ENCODE measurements at regions not wholly inside any gene's neighbourhood (a gene's known extent, or its start where the extent isn't known, plus 50 kb on each side); places are given as distances from the start of the nearest gene placed in this dataset.

DNA sequence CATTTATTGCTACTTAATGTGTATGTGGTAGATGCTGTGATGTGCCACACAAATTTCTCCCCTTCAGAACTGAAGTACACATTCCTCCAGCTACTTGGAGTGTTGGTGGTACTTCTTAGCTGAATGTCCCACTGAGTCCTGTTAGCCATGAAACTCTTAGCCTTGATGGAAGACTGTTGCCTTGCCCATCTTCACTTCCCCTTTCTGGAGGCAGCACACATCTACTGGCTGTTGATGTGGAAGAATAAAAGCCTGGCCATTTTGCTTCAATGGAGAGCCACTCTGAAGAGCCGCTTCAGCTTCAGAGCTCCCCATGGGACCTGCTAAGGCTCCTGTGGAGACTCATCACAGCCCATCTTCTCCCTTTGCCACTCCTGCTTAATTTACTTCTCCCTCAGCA lies 157.7 kb upstream of the PITX2 start:
- DNase-seq = no peak

DNA sequence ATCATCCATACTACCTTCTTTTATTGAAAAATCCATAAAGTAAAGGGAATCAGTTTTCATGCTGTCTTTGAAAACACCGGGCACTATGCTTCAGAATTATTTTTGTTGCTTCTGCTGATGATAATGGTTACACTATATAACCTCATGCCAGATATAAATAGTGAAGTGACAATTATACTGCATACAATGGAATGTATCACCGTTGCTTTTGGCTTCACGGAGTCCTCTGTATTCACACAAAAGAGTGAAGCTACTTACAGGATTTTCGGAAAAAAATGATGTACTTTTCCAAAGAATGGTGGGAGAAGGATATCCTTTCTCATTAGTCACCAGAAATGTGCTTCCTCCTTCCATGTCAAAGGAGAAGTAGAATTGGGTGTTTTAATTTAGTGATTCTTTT lies 159.1 kb upstream of the PITX2 start:
- DNase-seq = no peak

DNA sequence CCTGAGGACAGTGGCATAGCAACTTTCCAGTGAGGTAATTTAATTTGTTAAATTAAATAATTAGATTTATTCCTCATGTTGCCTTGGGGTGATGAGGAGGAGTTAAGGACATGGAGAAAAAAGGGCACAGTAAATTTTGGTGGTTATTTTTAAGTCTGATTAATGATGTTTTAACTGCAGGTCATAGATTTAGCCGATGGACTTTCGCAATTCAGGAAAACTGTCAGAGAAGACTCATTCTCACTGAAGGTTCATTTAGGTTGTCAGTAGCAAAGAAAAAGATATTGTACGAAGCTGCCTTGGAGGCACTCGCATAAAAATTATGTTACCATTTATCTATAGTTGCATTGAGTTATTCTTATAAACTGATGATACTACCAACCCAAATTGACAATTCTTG lies 164.2 kb upstream of the PITX2 start:
- DNase-seq = no peak

DNA sequence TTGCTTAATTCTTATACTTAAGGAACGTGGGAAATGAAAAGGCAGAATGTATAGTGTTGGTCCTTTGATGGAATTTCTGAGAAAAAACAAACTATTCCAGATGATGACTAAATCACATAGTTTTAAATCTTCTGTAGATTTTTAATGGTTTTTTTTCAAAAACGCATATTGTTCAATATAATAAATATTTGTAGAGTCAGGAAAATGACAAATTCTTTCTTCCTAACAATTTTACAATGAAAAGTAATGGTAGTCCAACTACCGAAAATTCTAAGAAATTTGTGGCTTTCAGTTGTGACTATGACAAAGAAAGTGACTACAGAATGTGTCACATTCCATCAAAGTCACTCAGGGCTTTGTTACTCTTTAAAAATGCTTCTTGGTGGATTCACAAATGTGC lies 164.8 kb upstream of the PITX2 start:
- no peak for DNase-seq

DNA sequence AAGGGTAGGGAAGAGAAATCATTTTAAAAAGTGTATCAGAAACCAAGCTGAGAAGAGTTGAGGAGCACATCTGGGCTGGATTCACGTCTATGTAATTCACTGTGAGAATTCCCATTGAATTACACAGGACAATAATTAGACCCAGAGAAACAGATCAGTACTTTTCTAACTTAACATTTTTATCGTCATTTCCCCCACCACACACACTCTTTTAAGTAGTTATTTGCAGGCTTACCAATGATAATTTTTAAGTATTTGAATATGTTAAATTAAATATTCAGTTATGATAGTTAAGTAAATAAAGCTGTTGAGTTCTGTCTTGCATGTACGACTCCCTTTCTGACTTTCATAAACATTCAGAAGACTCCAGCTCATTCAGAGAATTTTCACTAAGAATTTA lies 165.4 kb upstream of the PITX2 start:
- no peak for DNase-seq

DNA sequence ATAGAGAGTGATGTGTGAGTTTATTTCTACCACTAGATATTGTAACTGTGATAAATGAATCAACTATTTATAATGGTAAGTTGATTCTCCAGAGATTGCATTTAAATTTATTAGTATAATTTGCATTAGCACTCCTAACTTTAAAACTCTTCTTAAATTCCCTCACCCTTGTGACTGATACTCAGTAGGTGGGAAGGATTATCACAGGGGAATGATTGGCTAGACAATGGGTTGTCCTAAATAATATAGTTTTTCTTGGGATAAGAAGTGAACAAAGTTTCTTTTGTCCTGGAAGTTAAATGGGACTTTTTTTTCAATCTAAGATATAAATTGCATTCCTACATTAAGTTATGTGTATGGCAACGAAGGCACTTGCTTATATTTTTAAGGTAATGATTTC lies 169.2 kb upstream of the PITX2 start:
- no peak for DNase-seq

DNA sequence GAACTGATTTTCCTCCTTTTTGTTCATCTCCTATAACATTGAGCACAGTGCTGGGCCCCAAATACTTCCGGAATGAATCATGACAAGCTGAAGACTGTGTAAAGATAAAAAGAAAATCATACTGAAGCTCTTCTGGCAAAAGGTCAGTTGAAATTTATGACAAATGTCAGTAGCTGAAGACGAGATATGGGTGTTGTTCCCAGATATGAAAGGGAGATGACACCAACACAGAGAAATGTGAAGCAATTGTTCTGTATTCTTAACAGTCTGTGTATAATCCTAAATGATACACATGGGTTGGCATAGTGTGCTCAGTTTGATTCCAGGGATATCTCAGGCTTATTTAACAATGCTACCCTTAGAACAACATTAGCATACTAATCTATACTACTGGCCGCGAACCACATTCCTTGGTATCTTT lies 170.5 kb upstream of the PITX2 start:
- no peak for DNase-seq

DNA sequence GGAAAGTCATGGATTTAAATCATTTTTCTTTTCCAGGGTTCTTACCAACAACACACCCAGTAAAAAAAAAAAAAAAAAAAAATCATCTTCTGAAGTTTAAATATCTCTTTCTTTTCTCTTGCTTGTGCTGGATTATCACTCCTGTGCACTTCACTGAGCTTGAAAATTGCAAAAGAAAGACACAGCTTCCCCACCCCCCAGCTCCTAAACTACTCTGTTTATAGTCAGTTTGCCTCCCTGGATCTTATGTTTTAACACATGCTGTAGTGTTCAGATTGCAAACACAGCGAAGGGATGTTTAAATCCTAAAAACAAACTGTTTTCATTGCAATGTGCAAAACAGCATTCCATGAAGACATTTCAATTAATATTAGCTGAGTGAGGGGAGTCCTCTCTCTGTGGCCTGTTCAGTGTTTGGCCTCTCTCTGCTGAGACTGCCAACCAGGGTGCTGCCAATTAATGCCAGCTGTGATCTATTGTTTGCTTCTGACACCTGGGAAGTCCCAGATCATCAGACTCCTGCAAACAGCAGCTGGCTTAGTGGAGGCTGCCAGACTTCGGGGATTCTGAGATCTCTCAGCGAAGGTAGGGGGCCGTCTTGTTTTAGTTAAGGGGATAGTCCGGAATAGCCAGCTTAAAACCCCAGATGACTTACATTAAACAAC lies 171.1 kb upstream of the PITX2 start:
- DNase-seq = no peak

DNA sequence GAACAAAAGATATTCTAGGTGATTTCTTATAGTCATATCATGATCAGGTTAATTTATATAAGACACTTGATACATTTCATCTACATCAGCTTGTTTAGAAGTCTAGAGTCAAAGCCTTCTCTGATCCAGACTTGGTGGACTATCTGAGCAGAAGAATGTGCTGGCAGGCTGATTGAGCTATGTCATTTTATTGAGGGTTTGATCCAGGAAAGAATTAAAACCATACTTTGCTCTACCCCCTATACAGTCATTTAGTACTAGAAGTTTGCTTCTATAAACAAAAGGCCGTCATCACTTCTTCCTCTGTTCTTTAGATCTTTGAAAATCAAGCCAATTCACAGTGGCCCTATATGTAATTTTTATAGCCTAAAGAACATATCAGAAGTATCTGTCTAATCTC lies 173.1 kb upstream of the PITX2 start:
- no peak for DNase-seq

DNA sequence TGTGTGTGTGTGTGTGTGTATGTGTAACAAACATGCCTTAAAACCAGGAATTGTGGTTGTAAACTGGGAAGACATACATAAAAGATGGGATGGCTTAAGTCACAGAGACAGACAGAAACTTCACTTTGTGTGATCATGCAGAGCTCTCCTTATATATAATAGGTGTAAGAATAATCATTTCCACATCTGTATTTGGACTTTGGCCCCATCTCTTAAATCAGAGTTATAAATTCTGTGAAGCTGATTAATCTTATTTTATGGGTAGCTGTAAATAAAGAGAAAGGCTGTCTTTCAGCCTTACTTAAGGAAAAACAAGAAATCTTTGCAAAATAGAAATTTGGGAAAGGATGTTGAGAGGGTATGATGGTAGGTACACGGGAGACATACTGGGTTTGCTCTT lies 174.6 kb upstream of the PITX2 start:
- no peak for DNase-seq

DNA sequence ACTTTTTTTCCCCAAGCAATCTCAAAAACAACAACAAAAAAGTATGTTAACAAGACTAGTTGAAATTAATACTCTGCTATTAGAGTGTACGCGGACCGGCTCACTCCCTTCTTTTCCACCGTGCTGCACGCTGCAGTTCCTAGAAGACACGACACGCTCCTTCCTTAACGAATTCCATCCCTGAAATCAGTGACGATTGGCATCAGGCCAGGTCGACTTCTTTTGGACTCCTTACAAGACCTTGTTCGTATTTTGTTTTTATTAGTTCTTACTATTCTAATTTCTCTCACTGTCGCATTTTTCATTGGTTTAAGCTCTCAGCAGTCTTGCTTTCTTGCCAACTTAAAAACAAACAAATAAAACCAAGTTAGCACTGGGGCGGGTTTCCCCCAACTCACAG lies 175.8 kb upstream of the PITX2 start:
- DNase-seq = no peak

DNA sequence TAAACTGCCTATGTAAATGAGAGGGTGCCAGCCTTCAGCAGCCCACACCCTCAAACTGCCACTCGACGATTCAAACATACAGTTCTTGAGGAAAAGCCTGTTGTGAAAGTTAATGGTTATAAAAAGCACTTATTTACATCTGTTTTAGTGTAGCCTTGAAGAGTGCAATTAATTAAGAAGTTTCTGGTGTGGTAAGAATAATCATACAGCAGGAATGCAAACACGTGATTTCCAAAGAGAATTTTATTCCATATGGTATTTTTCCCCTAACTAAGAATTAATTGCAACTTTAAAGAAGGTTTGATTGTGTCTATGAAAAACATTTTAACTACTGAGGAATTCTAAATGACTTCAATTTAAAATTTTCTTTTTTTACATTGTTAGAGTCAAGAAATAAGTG lies 176.3 kb upstream of the PITX2 start:
- no peak for DNase-seq

DNA sequence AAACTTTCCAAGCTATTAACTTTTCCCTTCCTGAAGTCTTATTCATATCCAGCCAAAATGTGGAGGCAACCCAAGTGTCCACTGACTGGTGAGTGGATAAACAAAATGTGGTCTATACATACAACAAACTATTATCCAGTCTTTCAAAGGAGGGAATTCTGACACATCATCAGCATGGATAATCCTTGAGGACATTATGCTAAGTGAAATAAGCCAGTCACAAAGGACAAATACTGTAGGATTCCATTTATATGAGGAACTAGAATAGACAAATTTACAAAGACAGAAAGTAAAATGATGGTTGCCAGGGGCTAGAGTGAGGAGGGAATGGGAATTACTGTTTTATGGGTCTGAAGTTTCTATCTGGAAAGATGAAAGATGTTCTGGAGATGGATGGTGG lies 178.7 kb upstream of the PITX2 start:
- no peak for DNase-seq

DNA sequence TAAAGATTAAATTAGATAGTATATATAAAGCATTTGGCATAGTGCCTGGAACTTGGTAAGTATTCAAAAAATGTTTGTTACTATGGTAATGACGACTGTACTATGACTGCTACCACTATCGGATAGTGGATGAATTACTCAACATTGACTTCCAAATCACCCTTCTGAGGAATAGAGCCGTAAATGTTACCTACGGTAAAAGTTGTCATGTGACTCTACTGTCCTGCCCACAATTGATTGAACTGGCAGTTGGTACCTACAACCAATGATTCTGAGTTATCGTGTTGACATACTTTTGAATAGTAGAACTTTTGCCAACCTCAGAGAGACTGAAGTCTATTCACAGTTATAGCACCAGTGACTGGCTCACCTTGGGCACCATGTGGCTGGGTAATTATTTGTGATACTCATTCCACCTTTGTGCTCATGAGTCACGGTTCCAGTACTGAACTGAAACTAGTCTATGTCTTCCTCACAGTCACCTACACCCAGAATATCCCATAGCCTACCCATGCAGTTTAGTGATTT lies 185.5 kb upstream of the PITX2 start:
- no peak for DNase-seq

DNA sequence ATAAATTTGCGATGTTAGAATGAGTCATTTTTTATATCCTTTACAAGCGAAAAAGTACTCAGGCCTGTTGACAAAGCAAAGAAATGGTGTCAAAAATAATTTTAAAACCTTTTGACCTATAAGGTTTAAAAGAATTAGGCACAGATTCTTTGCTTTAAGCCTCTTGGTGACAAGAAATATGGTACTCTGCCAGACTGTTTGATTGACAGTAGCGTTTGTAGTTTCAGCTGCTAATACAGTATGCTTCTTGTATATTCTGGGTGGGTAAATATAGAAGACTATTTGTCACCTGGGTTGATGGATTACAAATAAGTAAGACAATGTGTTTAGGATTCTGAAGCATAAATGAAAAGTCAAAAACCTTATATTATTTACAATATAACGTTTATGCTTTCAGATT lies 193.1 kb upstream of the PITX2 start:
- DNase-seq = no peak

DNA sequence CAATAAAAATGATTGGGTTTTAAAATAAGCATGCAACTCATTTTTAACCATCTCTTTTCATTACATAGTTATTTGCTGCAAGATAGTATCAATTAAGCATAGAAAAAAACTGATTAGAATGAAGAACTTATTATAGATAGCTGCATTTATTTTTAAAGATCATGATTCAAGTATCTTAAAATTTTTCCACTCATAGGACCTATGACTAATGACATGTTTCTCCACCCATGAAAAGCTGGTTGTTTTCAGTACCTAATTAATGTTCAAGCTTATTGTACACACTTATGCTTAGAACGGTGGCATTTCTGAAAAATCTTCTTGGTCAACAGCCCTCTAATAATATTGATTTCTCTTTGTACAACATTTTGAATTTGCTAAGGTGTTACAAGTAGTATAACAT lies 193.5 kb upstream of the PITX2 start:
- no peak for DNase-seq

DNA sequence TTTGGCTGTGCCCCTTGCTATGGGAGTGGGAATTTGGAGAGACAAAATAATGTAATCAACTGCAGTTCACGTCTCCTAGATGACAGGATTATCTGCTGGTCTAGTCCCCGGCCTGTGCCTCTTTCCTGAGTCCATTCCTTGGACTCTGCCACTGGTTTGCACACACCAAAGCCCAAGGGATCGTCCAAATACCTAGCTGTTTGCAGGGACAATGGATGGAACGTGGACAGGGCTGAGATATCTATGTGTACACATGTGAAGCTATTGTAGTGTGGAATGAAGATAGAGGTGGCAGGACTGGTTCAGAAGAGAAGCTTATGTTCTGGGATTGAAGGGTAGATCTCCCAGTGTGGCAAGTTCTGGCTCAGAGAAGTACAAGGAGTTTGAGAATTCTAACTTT lies 198.3 kb upstream of the PITX2 start:
- DNase-seq = no peak

DNA sequence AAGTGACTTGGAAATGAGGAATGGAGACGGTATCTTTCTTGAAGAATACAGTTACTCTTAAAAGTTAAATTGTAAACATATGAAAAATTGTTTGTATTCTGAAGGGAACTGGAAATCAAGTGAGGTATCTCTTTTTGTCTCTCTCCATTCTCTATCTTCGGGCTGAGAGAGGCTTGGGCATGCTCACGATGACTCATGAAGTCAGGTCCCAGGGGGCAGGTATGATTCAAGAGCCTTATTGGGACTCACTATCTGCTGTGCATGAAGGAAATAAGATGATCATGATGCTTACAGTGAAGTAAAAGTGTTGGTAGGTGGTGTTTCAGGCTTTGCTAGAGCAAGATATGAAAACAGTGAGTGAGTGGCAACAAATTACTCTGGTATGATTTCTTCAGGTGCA lies 200.4 kb upstream of the PITX2 start:
- no peak for DNase-seq

DNA sequence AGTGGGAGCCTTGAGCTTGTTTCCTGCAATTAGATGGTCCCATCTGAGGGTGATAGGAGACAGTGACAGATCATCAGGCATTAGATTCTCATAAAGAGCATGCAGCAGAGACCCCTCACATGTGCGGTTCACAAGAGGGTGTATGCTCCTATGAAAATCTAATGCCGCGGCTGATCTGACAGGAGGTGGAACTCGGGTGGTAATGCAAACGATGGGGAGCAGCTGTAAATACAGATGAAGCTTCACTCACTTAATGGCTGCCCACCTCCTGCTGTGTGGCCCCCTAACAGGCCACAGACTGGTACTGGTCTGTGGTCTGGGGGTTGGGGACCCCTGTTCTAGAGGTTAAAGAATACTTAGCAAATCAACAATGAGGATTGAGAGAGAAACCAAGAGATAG lies 201.5 kb upstream of the PITX2 start:
- no peak for DNase-seq

DNA sequence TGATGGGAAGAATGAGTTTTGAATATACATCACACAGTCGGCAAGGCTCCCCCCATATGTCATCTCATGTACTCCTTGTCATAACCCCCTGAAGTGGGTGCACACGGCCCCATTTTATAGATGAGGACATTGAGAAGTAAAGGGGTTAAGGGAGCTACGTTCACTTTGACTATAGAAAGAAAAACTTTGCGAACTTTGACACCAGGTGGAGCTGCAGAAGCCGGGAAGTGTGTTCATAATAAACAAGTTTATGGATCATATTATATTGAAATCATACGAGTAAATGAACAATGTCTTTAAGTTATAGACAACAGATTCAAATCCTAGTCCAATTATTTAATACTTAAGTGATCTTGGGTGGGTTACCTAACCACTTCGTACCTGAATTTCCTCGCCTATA lies 203.8 kb upstream of the PITX2 start:
- no peak for DNase-seq

DNA sequence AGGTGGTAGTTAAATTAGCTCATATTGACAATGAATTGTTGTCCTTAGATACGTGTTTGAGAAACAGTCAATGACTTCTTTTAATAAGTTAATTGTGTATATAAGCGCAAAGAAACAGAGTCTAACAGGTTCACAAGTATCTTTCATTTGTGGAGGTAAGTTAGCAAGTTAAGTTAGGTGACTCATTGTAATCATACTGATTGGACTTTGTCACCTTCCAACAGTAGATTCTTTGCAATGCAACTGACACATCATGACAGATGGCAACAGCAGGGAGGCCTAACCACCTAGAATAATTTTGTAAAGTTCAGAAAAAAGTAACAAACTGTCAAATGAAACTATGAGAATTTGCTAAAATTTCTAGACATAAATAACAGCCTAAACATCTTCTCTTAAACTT lies 207.6 kb upstream of the PITX2 start:
- no peak for DNase-seq

DNA sequence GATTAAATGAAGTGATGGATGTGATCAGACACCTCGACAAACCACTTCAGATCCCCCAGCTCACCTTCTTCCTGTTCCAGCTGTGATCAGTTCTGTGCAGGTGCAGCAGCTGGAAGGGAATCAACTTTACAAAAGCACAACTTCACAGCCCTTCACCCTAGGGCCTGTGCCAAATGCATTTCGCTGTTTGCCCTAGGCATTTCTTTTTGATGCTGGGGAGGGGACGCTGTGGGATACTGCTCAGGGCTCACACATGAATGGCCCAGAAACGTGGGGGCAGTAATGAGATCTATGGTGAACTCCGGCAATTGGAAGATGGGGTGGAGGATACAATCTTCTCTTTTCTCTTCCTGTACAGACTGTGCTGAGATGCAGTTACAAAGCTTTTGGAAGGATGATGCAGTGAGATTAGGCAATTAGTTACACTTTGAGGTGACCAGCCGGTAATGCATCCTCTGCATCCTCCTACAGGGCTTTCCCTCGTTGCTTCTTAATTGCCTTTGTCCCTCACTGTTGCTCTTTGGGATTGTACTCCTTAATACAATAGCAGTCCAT lies 215.1 kb upstream of the PITX2 start:
- no peak for DNase-seq

DNA sequence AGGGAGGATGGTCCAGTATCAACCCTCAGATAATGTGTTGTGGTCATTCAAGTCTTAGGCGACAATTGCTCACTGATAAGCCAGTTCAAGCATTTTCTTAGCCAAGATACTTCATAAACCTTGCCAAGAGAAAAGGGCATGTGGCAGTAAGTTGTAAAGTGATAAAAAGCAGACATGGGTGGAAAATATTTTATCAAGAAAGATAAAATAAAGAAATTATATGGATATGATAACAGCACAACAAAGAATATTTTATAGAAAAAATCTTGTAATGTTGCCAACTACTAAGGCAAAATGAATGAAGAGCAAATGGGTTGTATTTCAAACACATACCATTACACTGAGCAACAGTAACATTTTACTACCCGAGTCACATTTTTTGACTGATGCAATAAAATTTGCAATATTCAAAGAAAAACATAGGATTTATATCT lies 217.4 kb upstream of the PITX2 start:
- DNase-seq = no peak

DNA sequence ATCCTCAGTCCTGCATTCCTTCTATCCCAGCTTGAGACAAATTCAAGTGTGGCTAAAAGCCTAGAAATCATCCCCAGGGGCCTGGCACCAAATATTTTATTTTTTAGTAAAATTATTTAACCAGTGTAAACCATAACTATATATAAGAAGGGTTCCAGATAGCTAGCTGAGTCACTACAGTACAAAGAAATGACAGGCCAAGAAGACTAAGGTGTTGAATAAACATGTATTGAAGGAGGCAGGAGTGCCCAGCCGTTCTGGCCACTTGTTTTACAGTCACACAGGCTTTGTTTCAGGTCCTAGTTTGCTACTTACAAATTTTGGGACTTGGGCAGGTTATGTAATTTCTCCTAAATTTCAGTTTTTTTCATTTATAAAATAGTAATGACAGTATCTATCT lies 225.9 kb upstream of the PITX2 start:
- no peak for DNase-seq

DNA sequence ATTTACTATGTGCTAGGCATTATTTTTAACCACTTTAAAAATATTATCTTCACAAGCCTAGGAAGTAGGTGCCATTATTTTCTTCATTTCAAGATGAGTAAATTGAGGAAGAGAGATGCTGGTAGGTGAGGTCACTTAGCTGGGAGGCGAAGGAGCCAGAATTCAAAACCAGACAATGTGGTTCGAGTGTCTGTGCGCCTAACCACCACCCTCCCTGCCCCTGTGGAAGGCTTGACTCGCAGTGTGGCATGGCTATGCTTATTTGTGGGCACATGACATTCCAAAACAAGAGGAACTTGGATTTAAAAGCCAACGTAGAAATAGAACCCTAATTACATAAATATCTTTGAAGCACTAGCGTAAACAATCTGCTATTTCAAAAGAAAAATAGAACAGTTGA lies 226.6 kb upstream of the PITX2 start:
- no peak for DNase-seq

Measured in CD4-positive, alpha-beta T cell treated with Interleukin-17A for 4 hours (primary cell).